COR-L47 (cell line): ENCODE measurements at regions not wholly inside any gene's neighbourhood (a gene's known extent, or its start where the extent isn't known, plus 50 kb on each side); places are given as distances from the start of the nearest gene placed in this dataset.

Experiments used
- DNase-seq: peaks from one replicate; lab custom pipeline; 2025; lab: John Stamatoyannopoulos, UW

DNA sequence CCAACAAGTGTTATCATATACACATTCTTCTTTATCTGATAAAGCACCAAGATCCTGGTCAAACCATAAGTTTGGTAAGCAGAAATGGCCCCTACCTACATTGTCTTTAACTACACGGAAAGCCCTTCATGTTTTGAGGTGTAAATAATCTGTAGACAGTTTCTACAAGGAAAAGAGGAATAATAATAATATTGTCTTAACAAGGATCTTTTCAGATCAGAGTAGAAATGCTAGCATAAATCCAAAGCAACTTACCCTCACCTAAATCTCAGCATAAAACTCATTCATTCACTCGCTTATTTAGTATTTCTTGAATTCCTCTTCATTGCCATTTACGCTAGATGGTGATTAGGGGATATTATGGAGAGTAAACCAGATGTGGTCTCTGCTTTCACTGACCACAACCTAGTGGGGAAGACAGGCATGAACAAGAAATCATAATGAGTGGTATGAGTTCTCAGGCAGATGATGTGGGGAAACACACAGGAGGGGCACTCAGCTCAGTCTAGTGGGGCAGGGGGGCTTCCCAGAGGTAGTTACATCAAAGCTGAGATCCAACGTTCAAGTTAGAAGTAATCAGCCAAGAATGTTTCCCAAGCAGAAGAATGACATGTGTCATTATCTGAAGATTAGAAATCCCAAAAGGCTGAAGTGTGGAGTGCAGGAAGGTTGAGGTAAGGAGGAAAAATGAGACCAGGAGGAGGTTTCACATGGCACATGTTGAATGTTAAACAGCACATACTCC is 65.4 kb upstream of the ZC3H12C start:
- no peak for DNase-seq

DNA sequence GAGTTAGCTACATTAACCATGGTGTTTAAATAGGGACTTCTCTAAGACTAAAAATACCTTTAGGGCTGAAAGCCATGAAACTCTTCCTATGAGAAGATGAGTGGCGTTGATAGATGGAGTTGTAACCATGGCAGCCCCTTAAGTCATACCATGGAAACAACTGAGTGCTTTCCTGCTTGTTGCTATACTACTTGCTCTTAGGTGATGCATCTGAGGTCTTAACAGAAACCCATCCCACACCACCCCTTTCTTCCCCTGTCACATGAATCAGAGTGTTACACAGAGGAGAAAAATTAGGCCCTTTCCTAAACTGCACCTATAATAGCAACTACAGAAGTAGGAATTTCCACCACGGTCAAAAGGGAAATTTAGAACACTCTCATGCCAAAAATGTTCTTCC is 64.3 kb upstream of the ZC3H12C start:
- no peak for DNase-seq

DNA sequence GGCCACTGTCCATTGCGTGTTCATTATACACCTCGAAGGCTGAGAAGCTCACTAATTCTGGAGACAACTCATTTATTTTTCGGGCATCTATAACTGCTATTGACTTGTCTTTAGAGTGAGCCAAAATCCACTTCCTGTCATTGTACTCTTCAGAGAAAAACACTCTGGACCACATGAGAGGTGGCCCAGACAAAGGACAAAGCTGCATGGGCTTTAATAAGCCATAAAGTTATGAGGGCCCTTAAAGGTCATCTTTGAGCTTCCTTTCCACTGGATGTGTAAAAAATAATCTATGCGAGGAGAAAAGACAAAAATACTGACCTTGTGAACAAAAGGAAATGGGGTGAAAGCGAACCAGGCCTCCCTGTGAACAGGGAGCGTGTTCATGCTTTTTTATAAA is 63.5 kb upstream of the ZC3H12C start:
- no peak for DNase-seq

DNA sequence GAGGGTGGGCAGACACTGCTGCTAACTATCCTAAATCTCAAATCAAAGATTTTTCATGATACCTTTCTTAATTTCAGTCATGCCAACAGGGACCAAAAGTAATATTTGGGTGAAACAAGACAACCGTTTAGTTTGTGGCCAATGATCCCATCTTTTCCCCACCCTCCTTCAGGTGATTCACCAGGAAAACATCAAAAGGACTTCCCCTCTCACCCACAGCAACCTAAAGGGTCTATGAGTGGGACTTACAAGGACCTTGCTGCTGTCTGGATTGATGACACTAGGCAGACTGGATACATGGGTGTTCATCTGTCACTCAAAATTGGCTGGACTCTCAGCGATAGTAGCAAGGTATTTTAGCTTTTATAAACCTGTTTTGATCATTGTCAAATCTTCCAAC is 62.0 kb upstream of the ZC3H12C start:
- no peak for DNase-seq

DNA sequence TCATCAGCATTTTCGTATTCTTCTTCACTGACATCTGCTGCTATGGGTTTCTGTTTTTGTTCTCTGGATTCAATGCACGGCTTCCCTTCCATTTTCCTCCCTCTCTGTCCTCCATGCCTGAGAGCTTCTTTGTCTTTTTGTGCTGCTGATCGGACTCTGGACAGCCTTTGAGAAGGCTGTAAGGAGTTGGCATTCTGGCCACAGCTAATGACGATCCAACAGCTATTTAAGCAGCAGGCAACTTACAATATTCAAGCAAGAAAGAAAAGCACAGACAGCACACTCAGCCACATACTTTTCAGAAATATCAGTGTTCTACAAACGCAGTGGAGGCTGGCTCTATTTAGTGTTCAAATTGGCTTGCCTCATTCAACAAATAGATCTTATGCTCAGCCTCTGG is 60.9 kb upstream of the ZC3H12C start:
- no peak for DNase-seq

DNA sequence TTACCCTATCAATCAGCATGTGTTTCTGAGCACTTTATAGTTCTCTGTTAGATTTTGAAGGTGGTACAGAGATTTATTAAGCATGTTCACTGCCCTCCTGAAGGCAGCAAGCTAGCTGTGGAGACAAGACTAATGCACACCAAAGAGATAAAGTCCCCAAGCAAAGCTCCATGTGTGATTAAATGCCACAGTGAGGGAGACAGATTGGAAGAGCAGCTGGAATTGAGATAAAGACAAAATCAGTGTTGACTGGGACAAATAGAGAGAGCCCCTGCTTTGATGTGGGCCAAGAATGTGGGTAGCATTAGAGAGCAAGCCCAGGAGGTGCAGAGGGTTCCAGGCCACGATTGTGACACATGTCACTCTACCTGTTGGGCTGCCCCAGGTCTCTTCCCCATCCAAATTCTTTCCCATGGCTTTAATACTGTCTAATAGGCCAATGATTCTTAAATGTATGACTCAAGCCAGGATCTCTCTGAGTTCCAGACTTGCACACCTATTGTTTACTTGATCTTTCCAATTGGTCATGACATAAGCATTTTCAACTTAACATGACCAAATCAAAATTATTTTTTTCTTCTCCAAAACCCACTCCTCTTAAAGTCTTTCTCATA is 60.1 kb upstream of the ZC3H12C start:
- DNase-seq = no peak

DNA sequence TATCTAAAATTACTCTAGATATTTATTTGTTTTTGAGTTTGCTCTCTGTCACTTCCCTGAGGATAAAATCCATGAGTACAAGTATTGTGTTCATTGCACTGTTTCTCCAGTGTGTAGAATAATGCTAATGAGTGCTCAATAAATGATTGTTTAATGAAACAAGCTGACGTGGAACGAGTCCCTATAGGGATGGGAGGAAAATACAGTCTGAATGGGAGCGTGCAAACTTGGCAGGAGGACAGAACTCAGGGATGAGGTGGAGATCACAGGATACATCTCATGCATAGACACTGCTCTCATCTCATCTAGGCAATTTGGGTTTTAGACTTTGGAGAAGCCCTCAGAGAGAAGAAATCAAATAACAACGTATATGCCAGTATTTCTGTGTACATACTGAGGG is 58.4 kb upstream of the ZC3H12C start:
- no peak for DNase-seq

DNA sequence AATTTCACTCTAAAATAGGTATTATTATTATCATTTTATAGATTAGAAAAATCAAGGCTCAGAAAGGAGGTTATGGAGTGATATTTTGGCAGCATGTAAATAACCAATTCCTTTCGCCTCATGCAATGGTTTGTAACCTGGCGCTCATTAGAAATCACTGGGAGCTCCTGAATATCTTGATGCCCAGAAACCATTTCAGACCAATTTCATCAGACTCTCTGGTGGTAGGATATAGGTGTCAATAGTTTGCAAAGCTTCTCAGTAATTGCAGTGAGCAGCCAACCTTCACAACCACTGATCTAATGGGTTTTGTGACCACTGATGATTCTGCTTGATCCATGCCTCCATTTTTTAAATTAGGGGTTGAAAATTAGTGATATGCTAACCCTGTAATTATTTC is 57.8 kb upstream of the ZC3H12C start:
- DNase-seq = no peak

DNA sequence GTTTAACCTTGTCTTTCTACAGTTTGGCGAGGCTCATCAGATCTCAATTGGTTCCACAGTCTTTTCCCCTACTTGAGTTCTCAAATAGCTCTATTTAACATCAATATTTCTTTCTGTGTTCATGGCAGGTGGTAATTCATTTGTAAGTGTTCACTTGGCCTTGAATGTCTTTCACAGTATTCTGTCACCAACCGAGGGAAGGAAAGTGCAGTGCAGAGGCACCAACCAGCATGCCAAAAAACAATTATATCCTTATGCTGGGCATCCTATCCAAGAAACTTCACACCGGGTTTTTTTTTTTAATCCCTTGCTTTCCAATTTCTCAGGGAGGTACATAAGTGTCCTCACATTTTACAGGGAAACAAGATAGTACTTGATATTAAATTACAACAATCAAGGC is 55.0 kb upstream of the ZC3H12C start:
- DNase-seq = no peak
